ENCODE measurements at regions not wholly inside any gene's neighbourhood (a gene's known extent, or its start where the extent isn't known, plus 50 kb on each side); places are given as distances from the start of the nearest gene placed in this dataset.

DNA sequence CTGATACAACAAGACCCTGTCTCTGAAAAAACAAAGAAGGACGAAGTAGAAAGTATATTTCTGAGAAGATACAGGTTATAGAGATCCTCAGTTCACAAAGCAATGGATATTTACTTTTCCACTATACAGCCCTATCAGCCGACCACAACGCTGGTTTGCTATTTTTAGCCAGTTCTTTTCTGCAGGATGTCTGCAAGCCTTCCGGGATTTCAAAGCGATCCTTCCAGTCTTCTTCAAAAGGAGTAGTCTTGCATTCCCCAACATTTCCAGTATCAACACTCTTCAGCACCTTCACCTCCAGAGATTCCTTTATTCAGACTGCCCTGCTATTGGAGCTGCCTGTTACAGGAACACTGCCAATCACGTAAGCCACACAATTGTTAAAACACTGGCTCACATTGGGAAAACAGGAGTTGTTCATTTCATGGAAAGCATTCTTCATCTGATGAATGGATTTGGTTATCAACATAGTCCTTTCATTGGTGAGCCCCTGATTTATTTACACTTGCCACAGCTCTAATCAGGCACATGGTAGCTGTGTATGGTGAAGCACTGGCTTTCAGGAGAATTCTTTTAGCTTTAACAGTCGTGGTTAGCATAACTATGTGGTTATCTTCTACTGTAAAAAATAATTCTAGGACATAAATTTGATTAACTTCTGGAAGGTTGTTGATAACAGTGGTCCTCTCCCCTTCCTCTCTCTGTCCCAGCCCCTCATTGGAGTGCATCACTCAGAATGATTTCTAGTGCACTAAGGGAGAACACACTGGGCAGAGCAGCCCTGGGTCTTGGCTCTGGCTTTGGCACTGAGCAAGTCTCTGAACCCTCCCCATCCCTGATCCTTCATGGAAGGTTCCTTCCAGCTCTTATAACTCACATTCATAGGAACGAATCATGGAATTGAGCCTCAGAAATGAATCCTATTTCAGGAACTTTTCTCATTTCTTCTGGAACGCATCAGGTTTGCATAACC lies 109.9 kb upstream of the SORBS2 start (continued):
- TF ChIP-seq JUND (IDR thresholded peaks at IDR 0.05; ENCODE audit: low read length) = no peak
- TF ChIP-seq MAX (IDR thresholded peaks at IDR 0.05) = no peak
- TF ChIP-seq SIN3A (conservative IDR thresholded peaks at IDR 0.05 in 1 of 2, IDR thresholded peaks at IDR 0.05 in 1 of 2; ENCODE audit: low read depth in 1 of 2, low read length in 2 of 2) = no peak
- TF ChIP-seq YY1 (IDR thresholded peaks at IDR 0.05; ENCODE audit: low read depth, low read length) = no peak
- no peak for TF ChIP-seq TBP (IDR thresholded peaks at IDR 0.05; ENCODE audit: low read depth, low read length)
- no peak for TF ChIP-seq NANOG (IDR thresholded peaks at IDR 0.05; ENCODE audit: insufficient read depth, low read depth, low read length, poor library complexity, severe bottlenecking)
- TF ChIP-seq EP300 (IDR thresholded peaks at IDR 0.05; ENCODE audit: borderline replicate concordance in 1 of 2, low read depth in 2 of 2, low read length in 2 of 2) = no peak

Data from H1 (cell line).